Hepatocyte (in vitro differentiated cells): ENCODE measurements at regions not wholly inside any gene's neighbourhood (a gene's known extent, or its start where the extent isn't known, plus 50 kb on each side); places are given as distances from the start of the nearest gene placed in this dataset.

Experiments
- DNase-seq: peaks from one replicate; pipeline ENCODE4 v3.0.0-alpha.2; 2016; ENCODE audit warnings: low spot score
- H2AFZ ChIP-seq: fragments of 200-600 bp; sonication (generic); 2 replicates; pipeline ENCODE4 v1.6.0; 2016; ENCODE audit warnings: antibody characterized with exemption, mild to moderate bottlenecking
- H3K27ac ChIP-seq: fragments of 200-600 bp; sonication (generic); 2 replicates; pipeline ENCODE4 v1.5.1; 2016; ENCODE audit warnings: mild to moderate bottlenecking
- H3K27me3 ChIP-seq: fragments of 200-600 bp; sonication (generic); 2 replicates; pipeline ENCODE4 v1.6.1; 2016
- H3K36me3 ChIP-seq: fragments of 200-600 bp; sonication (generic); replicated peaks from 2 replicates; pipeline ENCODE4 v1.5.1; 2016; ENCODE audit warnings: low read depth; ENCODE audit not compliant: insufficient read depth
- H3K4me1 ChIP-seq: fragments of 200-600 bp; sonication (generic); 2 replicates; pipeline ENCODE4 v1.5.1; 2016; ENCODE audit warnings: mild to moderate bottlenecking, moderate library complexity; ENCODE audit not compliant: insufficient read depth
- H3K4me2 ChIP-seq: fragments of 200-600 bp; sonication (generic); 2 replicates; pipeline ENCODE4 v1.6.0; 2016
- H3K4me3 ChIP-seq: fragments of 200-600 bp; sonication (generic); 2 replicates; pipeline ENCODE4 v1.5.1; 2016; ENCODE audit warnings: mild to moderate bottlenecking
- H3K79me2 ChIP-seq: fragments of 200-600 bp; sonication (generic); 2 replicates; pipeline ENCODE4 v1.6.0; 2017; ENCODE audit warnings: mild to moderate bottlenecking
- H3K9me2 ChIP-seq: fragments of 200-600 bp; sonication (generic); replicated peaks from 2 replicates; pipeline ENCODE4 v1.6.0; 2017; ENCODE audit warnings: mild to moderate bottlenecking; ENCODE audit not compliant: insufficient read depth
- H3K9me3 ChIP-seq: fragments of 200-600 bp; sonication (generic); 2 replicates; pipeline ENCODE4 v1.5.1; 2016; ENCODE audit warnings: low read depth, mild to moderate bottlenecking
- H4K20me1 ChIP-seq: fragments of 200-600 bp; sonication (generic); 2 replicates; pipeline ENCODE4 v1.6.0; 2016; ENCODE audit warnings: mild to moderate bottlenecking; ENCODE audit not compliant: insufficient read depth, poor library complexity, severe bottlenecking
- EZH2 ChIP-seq: fragments of 200-600 bp; sonication (generic); IDR thresholded peaks from 2 replicates; pipeline ENCODE4 v1.6.1; 2016; ENCODE audit warnings: antibody characterized with exemption, mild to moderate bottlenecking, borderline replicate concordance
- EZH2phosphoT487 ChIP-seq: fragments of 200-600 bp; sonication (generic); IDR thresholded peaks from one replicate; pipeline ENCODE4 v1.6.1; 2018; ENCODE audit warnings: antibody characterized with exemption, mild to moderate bottlenecking, low read depth, moderate library complexity; ENCODE audit not compliant: unreplicated experiment, severe bottlenecking
- WGBS: methylation state at CpG from one replicate; pipeline ENCODE4 v1.1.6; 2016; ENCODE audit warnings: low lambda C conversion rate; ENCODE audit errors: missing lambda C conversion rate; 5-methylcytosine and 5-hydroxymethylcytosine counted together
- TF ChIP-seq, protein P1 (sequence below): fragments of 200-600 bp; sonication (generic); IDR thresholded peaks from 2 replicates; pipeline ENCODE4 v1.5.1; 2016; ENCODE audit warnings: antibody characterized with exemption, mild to moderate bottlenecking; ENCODE audit not compliant: poor library complexity

DNA sequence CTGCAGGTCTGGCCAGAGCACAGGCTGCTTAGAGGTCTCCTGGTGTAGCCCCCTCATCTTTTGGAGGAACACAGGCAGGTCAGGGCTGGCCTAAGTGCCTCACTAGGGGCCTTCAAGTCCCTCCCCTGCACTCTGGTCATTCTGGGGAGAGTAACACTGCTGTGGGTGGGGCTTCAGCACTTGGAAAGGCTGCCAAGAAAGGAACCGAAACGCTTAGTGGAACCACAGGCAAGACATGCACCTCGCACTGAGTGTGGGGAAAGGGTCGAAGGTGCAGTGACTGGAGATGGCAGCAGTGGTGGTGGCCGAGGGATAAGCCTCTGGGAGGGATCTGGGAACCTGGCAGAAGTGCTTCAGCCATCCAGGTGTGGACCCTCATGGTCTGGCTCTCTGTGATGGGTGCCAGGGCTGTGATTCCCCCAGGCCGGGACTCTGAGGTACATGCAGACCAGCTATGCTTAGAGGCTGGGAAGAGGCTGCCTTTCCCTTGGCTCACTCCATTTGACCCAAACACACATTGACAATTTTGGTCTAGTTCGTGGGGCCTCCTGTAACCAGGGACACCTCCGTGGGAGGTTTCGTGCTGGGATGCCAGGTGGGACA is 182.9 kb upstream of the CSF3R start:
- H3K4me1 ChIP-seq = no peaks in the 10 kb centered on the region
- H3K9me3 ChIP-seq = no peaks in the 10 kb centered on the region
- no peak overlapping the region for H2AFZ ChIP-seq
- H3K9me2 ChIP-seq = no peaks in the 10 kb centered on the region
- H3K79me2 ChIP-seq = no peaks in the 10 kb centered on the region
- no peaks in the 10 kb centered on the region for H4K20me1 ChIP-seq
- no peak for TF ChIP-seq EZH2phosphoT487
- no peak for TF ChIP-seq EZH2
- TF ChIP-seq, protein P1, sequence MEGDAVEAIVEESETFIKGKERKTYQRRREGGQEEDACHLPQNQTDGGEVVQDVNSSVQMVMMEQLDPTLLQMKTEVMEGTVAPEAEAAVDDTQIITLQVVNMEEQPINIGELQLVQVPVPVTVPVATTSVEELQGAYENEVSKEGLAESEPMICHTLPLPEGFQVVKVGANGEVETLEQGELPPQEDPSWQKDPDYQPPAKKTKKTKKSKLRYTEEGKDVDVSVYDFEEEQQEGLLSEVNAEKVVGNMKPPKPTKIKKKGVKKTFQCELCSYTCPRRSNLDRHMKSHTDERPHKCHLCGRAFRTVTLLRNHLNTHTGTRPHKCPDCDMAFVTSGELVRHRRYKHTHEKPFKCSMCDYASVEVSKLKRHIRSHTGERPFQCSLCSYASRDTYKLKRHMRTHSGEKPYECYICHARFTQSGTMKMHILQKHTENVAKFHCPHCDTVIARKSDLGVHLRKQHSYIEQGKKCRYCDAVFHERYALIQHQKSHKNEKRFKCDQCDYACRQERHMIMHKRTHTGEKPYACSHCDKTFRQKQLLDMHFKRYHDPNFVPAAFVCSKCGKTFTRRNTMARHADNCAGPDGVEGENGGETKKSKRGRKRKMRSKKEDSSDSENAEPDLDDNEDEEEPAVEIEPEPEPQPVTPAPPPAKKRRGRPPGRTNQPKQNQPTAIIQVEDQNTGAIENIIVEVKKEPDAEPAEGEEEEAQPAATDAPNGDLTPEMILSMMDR = no peak
- H3K27me3 ChIP-seq = peaks cover 14% of the 10 kb centered on the region
- no peaks in the 10 kb centered on the region for H3K36me3 ChIP-seq
- no peak overlapping the region for H3K27ac ChIP-seq
- 89% methylated on average over 9 of the region's 9 CpGs for WGBS
- H3K4me3 ChIP-seq = no peak overlapping the region
- DNase-seq = no peak
- H3K4me2 ChIP-seq = no peak overlapping the region

DNA sequence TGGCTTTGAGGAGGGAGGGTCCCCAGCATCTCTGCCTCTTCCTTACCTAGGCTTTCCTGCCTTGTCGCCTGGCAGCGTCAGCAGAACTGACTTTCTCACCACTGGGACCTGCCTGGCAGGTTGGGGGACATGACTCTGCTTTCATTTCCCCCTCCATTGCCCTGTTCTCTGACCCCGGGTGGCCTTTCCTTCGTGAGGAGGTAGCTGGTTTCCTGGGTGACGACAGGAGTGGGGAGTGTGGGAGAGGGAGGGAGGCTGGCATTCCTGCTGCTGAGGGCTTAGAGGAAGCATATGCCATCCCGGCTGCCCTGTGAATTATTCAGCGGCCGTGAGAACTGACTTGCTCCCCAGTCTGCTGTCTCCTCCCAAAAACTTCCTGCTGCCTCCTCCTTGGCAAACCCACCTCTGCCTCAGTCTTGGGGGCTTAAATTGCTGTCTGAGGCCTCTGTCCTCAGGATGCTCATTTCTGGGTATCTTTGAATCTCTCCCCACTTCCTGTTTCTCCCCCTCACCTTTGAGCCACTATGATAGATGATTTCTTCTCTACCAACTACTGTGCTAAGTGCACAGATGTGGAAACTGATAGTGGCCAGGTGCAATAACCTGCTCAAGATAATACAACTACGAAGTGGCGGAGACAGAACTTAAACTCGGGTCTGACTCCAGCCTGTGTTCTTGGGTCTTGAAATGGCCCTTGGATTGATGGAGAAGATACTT is 182.0 kb upstream of the CSF3R start:
- H2AFZ ChIP-seq = no peak overlapping the region
- no peaks in the 10 kb centered on the region for H3K9me3 ChIP-seq
- H3K27ac ChIP-seq = no peak overlapping the region
- no peak for TF ChIP-seq EZH2phosphoT487
- TF ChIP-seq, protein P1 = no peak
- no peak for TF ChIP-seq EZH2
- no peak overlapping the region for H3K4me3 ChIP-seq
- no peak overlapping the region for H3K4me2 ChIP-seq
- H3K79me2 ChIP-seq = no peaks in the 10 kb centered on the region
- H3K9me2 ChIP-seq = no peaks in the 10 kb centered on the region
- no peaks in the 10 kb centered on the region for H3K36me3 ChIP-seq
- H3K4me1 ChIP-seq = no peaks in the 10 kb centered on the region
- WGBS = 77% methylated on average over 11 of the region's 11 CpGs
- no peak for DNase-seq
- peaks cover 16% of the 10 kb centered on the region for H3K27me3 ChIP-seq
- H4K20me1 ChIP-seq = no peaks in the 10 kb centered on the region

DNA sequence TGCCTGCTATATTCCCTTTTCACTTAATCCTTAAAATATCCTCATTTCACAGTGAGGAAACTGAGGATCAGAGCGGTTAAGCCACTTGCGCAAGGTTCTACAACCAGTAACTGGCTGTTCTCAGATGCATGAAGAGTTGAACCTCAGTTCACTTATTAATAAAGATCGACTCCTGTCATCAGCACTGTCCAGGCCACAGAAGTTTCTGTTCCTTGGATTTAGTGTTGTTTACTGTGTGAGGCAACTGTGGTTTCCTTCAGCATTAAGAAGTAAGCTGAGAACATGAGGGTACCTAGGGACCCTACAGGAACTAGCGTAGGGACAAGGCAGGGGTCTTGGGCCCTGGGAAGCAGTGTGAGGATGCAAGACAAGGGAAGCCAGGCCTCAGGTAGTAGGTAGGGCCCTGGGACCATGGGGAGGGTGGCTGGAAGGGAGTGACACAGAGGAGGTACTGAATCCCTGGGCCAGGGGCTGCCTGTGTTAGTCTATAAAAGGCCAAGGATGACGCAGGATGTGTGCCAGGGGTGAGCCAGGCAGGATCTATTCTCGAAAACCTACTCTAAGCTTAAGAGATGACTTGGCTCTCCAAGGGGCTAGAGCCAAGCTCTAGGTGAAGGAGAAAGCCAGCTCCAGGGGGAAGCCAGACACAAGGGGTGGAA is 181.2 kb upstream of the CSF3R start:
- H3K27me3 ChIP-seq = peaks cover 19% of the 10 kb centered on the region
- no peak for TF ChIP-seq EZH2
- TF ChIP-seq, protein P1 = no peak
- no peak for TF ChIP-seq EZH2phosphoT487
- no peak overlapping the region for H3K27ac ChIP-seq
- H3K36me3 ChIP-seq = no peaks in the 10 kb centered on the region
- no peaks in the 10 kb centered on the region for H3K4me1 ChIP-seq
- 87% methylated on average over 6 of the region's 6 CpGs for WGBS
- no peaks in the 10 kb centered on the region for H3K9me3 ChIP-seq
- no peaks in the 10 kb centered on the region for H4K20me1 ChIP-seq
- no peaks in the 10 kb centered on the region for H3K79me2 ChIP-seq
- no peak overlapping the region for H3K4me3 ChIP-seq
- no peak overlapping the region for H2AFZ ChIP-seq
- DNase-seq = no peak
- H3K4me2 ChIP-seq = no peak overlapping the region
- no peaks in the 10 kb centered on the region for H3K9me2 ChIP-seq
